IPS-18c (cell line): ENCODE measurements at regions not wholly inside any gene's neighbourhood (a gene's known extent, or its start where the extent isn't known, plus 50 kb on each side); places are given as distances from the start of the nearest gene placed in this dataset.

Experiments used
- H3K4me3 ChIP-seq: 2 replicates; pipeline ENCODE4 v1.7.0; 2013; ENCODE audit warnings: low read depth, mild to moderate bottlenecking, low read length, moderate library complexity; ENCODE audit not compliant: insufficient read depth
- H3K9me3 ChIP-seq: one replicate; pipeline ENCODE4 v1.6.1; 2013; ENCODE audit warnings: mild to moderate bottlenecking, low read length, moderate library complexity; ENCODE audit not compliant: control insufficient read depth, insufficient read depth

GRCh38 chr22:27149921-27150543, 492.6 kb downstream of the MIAT start:
- no peaks in the 10 kb centered on the region for H3K9me3 ChIP-seq
- H3K4me3 ChIP-seq = no peak overlapping the region

- H3K4me3 ChIP-seq = no peak overlapping the region
Measured at GRCh38 chr22:27150544-27150941, 493.2 kb downstream of the MIAT start.

GRCh38 chr22:27151407-27151806, 494.0 kb downstream of the MIAT start:
- H3K9me3 ChIP-seq = no peaks in the 10 kb centered on the region
- no peak overlapping the region for H3K4me3 ChIP-seq

More at GRCh38 chr22:27150544-27150941, 493.2 kb downstream of the MIAT start:
- H3K9me3 ChIP-seq = no peaks in the 10 kb centered on the region

DNA sequence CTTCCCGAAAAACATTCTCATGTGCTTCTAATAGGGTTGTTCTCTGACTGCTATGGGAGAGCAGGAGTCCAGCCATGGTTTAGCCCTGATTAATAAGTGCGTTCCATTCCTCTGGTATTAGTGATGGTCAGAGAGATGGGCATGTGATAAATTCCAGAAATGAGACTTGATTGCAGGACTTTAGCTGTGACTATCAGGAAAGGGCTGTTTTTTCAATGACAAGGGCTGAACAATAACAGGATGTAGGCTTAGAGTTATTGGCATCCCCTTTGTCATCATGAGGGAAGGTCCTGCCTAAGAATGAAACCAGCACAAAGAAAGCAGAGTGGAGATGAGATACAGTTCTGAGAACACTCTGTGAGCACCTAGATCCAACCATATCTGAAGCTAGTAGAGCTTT, 494.6 kb downstream of the MIAT start:
- Histone ChIP-seq H3K9me3 (no peaks in the 10 kb centered on the region), H3K4me3 (no peak overlapping the region)

DNA sequence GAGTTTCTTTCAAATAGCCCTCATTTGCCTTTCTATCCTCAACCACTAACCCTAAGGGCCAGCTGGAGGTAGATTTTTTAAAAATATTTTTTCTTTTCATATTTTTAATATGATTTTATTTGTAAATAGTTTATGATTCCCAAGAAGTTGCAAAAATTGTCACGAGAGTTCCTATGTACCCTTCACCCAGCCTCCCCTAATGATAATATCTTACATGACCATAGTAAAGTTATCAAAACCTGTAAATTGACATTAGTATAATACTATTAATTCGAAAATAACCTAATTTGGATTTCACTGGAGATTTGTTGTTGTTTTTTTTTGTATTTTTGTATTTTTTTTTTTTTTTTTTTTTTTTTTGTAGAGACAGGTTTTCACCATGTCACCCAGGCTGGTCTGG, 495.5 kb downstream of the MIAT start:
- Histone ChIP-seq H3K9me3 (no peaks in the 10 kb centered on the region), H3K4me3 (no peak overlapping the region)

DNA sequence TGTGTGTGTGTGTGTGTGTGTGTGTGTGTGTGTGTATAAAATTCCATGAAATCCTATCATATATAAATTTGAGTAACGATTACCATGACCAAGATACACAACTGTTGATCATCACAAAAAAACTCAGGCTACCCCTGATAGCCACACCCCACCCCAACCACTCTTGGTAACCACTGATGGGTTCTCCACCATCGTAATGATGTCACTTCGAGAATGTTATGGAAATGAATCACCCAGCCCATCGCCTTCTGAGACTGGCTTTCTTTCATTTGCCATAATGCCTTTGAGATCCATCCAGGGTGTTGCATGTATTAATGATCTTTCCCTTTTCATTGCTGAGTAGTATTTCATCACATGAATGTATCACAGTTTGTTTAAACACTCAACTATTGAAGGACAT, 496.0 kb downstream of the MIAT start:
- no peaks in the 10 kb centered on the region for H3K9me3 ChIP-seq
- no peak overlapping the region for H3K4me3 ChIP-seq

DNA sequence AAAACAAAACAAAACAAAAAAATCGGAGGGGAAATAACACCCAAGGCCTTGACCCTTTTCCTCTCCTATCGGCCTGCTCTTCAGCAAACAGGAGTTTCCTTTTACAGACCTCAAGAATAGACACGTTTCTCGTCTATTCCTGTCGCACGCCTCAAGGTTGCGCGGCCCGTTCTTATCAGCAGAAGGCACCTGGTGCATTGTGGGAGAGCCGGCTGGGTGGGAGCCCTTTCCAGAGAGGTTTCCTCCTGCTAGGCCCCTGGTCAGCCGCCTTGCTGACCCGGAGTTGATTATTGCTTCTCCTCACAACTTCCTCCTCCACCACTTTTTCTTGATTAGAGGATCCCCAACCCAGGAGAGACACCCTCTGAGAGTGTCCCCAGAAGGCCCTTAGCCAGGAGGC, 497.3 kb downstream of the MIAT start:
- Histone ChIP-seq H3K9me3 (no peaks in the 10 kb centered on the region), H3K4me3 (no peak overlapping the region)

DNA sequence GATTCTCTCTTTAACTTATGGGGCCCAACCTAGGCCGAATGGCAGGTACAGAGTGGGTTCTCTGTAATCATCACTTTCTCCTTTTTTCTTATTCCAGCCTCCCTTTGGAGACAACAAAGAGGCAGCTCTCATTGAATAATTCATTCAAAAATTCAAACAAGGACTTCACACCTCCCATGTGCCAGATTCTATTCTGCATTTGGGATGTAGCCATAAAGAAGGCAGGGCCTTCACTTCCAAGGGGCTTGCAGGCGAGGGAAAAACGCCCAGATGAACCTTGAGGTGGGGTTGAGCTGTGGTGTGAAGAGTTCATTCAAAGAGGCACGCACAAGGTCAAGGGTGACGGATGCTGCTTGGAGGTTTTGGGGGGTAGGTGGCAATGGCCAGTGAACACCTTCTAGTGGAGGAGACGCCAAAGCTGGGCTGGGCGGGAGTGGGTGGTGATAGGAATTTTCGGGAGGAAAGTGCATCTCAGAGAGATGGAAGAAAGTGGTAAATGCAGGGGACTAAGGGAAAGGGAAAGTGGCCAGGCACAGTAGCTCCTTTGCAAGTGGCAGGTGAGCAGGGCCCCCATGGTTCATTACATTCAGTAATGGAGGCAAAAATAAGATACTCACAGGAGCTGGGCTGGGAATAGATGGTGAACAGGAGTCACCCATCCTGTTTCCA, 499.6 kb downstream of the MIAT start:
- no peaks in the 10 kb centered on the region for H3K9me3 ChIP-seq
- no peak overlapping the region for H3K4me3 ChIP-seq

DNA sequence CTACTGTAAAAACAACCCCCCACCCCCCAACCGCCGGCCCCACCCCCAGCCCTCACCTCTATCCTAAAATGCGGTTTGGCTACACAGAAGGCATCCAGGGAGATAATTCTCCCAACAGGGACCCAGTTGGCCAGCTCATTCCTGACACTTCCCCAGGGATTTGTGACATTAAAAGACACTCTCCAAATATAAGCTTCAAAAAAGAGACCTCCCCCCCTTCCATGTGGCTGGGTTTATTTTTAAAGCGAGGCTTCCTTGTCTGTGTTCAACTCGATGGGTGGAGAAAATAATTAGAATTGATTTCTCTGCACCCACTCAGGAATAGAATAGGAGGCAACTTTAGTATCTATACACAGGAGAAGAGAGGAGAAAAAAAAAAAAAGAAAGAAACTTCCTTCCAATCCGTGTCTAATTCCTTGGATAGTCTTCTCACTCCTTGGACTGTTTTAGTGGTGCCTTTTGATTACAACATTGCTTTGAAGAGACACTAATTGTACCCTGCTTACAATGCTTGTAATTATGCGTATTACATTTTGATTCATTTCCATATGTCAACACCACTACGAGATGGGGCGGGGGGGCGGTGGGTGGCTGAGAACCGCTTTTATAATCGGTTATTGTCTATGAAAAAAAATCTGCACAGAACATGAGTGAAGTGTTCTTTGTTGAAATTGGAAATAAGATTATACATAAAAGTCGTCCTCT, 500.4 kb downstream of the MIAT start:
- Histone ChIP-seq H3K4me3 (no peak overlapping the region), H3K9me3 (no peaks in the 10 kb centered on the region)

- no peaks in the 10 kb centered on the region for H3K9me3 ChIP-seq
- no peak overlapping the region for H3K4me3 ChIP-seq
Measured at GRCh38 chr22:27159016-27159415, 501.6 kb downstream of the MIAT start.

DNA sequence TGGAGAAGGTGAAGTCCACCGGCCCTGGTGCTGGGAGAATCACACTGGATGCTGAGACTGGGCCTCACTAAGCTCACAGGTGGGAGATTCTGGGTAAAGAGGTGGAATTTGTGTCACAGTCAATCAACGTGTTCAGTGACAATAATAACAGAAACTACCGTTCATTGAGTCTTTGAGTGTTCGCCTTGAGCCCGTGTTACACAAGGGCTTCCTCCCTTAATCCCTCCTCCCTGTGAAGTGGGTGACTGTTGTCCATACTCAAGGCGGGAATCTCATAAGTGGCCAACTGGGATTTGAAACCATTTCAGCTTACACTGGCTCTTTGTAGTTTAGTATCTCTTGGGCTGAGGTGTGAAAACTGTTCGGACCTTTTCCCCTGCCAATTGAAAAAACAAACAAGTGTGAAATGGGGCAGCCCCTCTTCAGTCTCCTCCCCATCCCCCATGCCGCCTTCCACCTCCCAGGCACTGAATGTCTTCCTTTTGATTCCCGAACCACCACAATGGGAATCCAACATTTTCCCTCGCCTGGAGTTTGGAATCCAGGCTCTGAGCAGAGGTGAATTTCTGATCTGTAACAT, 502.4 kb downstream of the MIAT start:
- H3K4me3 ChIP-seq = no peak overlapping the region
- H3K9me3 ChIP-seq = no peaks in the 10 kb centered on the region

- no peak overlapping the region for H3K4me3 ChIP-seq
- no peaks in the 10 kb centered on the region for H3K9me3 ChIP-seq
Measured at GRCh38 chr22:27163162-27164137, 506.1 kb downstream of the MIAT start.

GRCh38 chr22:27164781-27165503, 507.6 kb downstream of the MIAT start:
- Histone ChIP-seq H3K4me3 (no peak overlapping the region), H3K9me3 (no peaks in the 10 kb centered on the region)

DNA sequence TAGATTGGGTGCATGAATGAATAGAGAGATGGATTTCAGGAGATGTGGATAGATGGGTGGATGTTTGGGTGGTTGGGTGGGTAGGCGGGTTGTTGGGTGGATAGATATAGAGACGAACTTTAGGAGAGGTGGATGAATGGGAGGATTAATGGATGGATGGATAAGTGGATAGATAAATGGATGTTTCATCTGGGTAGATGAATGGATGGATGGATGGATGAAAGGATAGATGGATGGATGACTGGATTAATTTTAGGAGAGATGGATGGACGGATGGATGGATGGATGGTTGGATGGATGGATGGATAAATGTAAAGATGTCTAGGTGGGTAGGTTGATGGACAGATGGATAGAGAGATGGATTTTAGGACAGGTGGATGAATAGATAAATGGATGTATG, 511.3 kb downstream of the MIAT start:
- H3K4me3 ChIP-seq = no peak overlapping the region

DNA sequence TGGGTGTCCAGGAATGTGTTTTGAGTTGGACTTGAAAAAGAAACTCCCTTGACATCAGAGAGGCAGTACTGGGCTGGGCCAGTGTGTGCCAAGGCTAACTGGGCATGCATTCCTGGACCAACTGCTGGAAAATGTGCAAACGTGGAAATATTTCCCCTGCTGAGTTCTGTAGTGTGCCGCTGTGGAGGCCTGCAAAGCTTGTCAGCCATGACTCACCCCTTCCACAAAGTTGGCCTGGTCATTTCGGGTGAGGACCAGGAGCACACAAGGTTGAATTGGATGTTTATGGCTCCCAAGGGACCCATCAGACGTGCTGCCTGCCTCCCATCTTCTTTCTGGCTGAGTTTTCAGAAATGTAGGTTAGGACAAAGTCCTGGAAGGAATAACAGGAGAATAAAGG, 513.1 kb downstream of the MIAT start:
- Histone ChIP-seq H3K9me3 (no peaks in the 10 kb centered on the region), H3K4me3 (no peak overlapping the region)

More for the DNA sequence above, 511.3 kb downstream of the MIAT start:
- no peaks in the 10 kb centered on the region for H3K9me3 ChIP-seq

- Histone ChIP-seq H3K9me3 (no peaks in the 10 kb centered on the region), H3K4me3 (no peak overlapping the region)
Measured at GRCh38 chr22:27171212-27171611, 513.8 kb downstream of the MIAT start.
